Fibroblast of the aortic adventitia (primary cell): ENCODE measurements at regions not wholly inside any gene's neighbourhood (a gene's known extent, or its start where the extent isn't known, plus 50 kb on each side); places are given as distances from the start of the nearest gene placed in this dataset.

Experiments used
- DNase-seq: peaks from one replicate; pipeline ENCODE4 v3.0.0-alpha.2; 2010; ENCODE audit warnings: low read depth
- H3K4me3 ChIP-seq: 2 replicates; pipeline ENCODE4 v1.5.1; 2011; ENCODE audit warnings: low read depth, mild to moderate bottlenecking, control low read depth, low read length, moderate library complexity
- TF ChIP-seq, protein P1 (sequence below): IDR thresholded peaks from 2 replicates; pipeline ENCODE4 v1.5.1; 2011; ENCODE audit warnings: mild to moderate bottlenecking, low read length, control low read depth, inconsistent platforms; ENCODE audit not compliant: insufficient read depth

DNA sequence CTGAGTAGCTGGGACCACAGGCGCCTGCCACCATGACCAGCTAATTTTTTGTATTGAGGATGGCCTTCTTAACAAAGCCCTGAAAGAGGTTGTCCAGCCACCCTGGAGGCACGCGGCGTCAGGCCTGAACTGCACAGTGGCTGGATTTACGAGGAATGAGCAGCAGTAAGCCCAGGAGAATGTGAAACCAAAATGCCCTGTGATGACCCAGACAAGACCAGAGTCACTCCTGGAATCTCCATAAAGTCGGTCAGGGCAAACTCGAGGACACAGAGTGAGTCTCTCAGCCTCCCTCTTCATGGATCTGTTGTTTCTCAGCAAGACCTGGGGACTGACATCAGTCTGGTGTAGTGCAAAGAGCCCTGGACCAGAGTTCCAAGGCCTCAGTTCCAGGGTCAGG, 53.2 kb upstream of the C5orf58 start:
- no peak for DNase-seq
- H3K4me3 ChIP-seq, result no peak overlapping the region
- TF ChIP-seq, protein P1, sequence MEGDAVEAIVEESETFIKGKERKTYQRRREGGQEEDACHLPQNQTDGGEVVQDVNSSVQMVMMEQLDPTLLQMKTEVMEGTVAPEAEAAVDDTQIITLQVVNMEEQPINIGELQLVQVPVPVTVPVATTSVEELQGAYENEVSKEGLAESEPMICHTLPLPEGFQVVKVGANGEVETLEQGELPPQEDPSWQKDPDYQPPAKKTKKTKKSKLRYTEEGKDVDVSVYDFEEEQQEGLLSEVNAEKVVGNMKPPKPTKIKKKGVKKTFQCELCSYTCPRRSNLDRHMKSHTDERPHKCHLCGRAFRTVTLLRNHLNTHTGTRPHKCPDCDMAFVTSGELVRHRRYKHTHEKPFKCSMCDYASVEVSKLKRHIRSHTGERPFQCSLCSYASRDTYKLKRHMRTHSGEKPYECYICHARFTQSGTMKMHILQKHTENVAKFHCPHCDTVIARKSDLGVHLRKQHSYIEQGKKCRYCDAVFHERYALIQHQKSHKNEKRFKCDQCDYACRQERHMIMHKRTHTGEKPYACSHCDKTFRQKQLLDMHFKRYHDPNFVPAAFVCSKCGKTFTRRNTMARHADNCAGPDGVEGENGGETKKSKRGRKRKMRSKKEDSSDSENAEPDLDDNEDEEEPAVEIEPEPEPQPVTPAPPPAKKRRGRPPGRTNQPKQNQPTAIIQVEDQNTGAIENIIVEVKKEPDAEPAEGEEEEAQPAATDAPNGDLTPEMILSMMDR, result no peak

DNA sequence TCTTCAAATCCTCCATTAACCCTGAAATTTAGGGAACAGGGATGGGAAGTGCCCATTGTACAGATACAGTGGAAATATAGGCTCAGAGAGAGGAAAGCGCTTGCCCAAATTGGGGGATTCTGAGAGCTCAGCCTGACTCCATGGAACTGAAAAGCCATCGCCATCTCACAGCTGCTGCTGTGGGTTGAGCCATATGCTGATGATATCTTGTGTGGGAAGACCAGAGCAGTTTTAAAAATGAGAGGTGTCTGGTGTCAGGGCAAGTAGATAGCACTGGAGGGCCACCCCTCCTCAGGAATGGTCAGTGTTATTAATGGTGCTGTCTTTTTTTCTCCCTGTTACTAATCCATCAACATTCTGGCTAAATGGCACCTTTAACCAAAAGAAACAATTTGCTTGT, 50.9 kb upstream of the C5orf58 start:
- no peak overlapping the region for H3K4me3 ChIP-seq
- TF ChIP-seq, protein P1, result no peak
- DNase-seq, result no peak

DNA sequence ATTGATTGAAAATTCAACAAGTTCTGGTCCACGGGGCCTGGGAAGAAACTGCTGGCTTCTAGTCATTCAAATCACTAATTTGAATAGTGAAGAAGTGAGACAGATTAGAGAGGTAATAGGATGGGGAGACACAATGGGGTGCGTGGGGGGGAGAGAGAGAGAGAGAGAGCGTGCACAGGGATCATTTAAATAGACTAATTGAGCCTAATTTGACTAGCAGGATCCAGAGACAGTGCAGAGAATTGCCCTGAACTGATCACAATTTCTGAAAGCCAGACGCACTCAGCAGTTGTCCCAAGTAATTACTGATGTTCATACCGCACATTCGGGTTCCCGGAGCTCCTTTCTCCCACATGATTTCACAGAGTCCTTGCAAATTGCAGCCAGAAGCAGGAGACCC, 50.3 kb upstream of the C5orf58 start:
- H3K4me3 ChIP-seq, result no peak overlapping the region
- TF ChIP-seq, protein P1, result no peak
- no peak for DNase-seq
